A673 (cell line): ENCODE measurements at regions not wholly inside any gene's neighbourhood (a gene's known extent, or its start where the extent isn't known, plus 50 kb on each side); places are given as distances from the start of the nearest gene placed in this dataset.

Experiments used
- BruUV-seq: library from RNA; stranded (reverse); fragments of 400-500 nt; replicated peaks from 2 replicates; lab custom pipeline; 2021; lab: Mats Ljungman, UMichigan
- CTCF ChIA-PET: fragments of 300-600 bp; sonication (Branson Sonifier 250); formaldehyde crosslinking; loops from one replicate; lab custom pipeline; 2022; ENCODE audit warnings: antibody characterized with exemption; lab: Charles Lee
- POLR2A ChIA-PET: fragments of 300-600 bp; sonication (Branson Sonifier 250); formaldehyde crosslinking; loops from one replicate; lab custom pipeline; 2022; ENCODE audit warnings: antibody characterized with exemption; ENCODE audit not compliant: low non-redundant PET; lab: Charles Lee
- DNase-seq: peaks from one replicate; pipeline ENCODE4 v3.0.0-alpha.2; 2015; ENCODE audit warnings: low spot score
- H3K27ac ChIP-seq: fragments of 200-600 bp; sonication (generic); 2 replicates; pipeline ENCODE4 v1.5.1; 2016; ENCODE audit warnings: mixed run types, low read depth, mild to moderate bottlenecking, mixed read lengths, antibody characterized with exemption, low read length; ENCODE audit not compliant: poor library complexity, severe bottlenecking
- H3K27me3 ChIP-seq: fragments of 200-600 bp; sonication (generic); replicated peaks from 2 replicates; pipeline ENCODE4 v1.6.1; 2017; ENCODE audit warnings: mixed run types, low read depth, mild to moderate bottlenecking, mixed read lengths, antibody characterized with exemption, low read length; ENCODE audit not compliant: insufficient read depth, poor library complexity
- H3K36me3 ChIP-seq: fragments of 200-600 bp; sonication (generic); 2 replicates; pipeline ENCODE4 v1.6.1; 2016; ENCODE audit warnings: mixed run types, mild to moderate bottlenecking, mixed read lengths, antibody characterized with exemption, low read length; ENCODE audit not compliant: insufficient read depth, poor library complexity, severe bottlenecking
- H3K4me1 ChIP-seq: fragments of 200-600 bp; sonication (generic); 2 replicates; pipeline ENCODE4 v1.6.1; 2017; ENCODE audit warnings: mixed run types, mild to moderate bottlenecking, mixed read lengths, antibody characterized with exemption, low read length; ENCODE audit not compliant: insufficient read depth, poor library complexity, severe bottlenecking
- H3K4me3 ChIP-seq: fragments of 200-600 bp; sonication (generic); 2 replicates; pipeline ENCODE4 v1.5.1; 2016; ENCODE audit warnings: low read depth, mixed run types, mild to moderate bottlenecking, mixed read lengths, low read length; ENCODE audit not compliant: poor library complexity, severe bottlenecking
- H3K9me3 ChIP-seq: fragments of 200-600 bp; sonication (generic); 2 replicates; pipeline ENCODE4 v1.6.1; 2016; ENCODE audit warnings: mixed run types, low read depth, mild to moderate bottlenecking, mixed read lengths, antibody characterized with exemption, low read length; ENCODE audit not compliant: poor library complexity, severe bottlenecking
- CTCF ChIP-seq: fragments of 300-800, 200-600 bp; sonication (generic); conservative IDR thresholded peaks from 2 replicates; pipeline ENCODE4 v1.5.1; 2017; ENCODE audit warnings: low read depth, mild to moderate bottlenecking, antibody characterized with exemption, low read length, moderate library complexity, mixed read lengths
- EZH2 ChIP-seq: fragments of 200-600 bp; sonication (generic); IDR thresholded peaks from 2 replicates; pipeline ENCODE4 v1.6.1; 2017; ENCODE audit warnings: borderline replicate concordance, low read depth, mild to moderate bottlenecking, mixed read lengths, antibody characterized with exemption, low read length; ENCODE audit not compliant: poor library complexity, severe bottlenecking
- intact Hi-C: fragments of 100-400 bp; cut with micrococcal nuclease; formaldehyde crosslinking; loops from one replicate; pipeline ENCODE4 v1.10.0; 2022; ENCODE audit not compliant: unreplicated experiment

- Histone ChIP-seq H3K4me1 (peaks cover 5% of the 10 kb centered on the region), H3K4me3 (no peak overlapping the region), H3K36me3 (no peaks in the 10 kb centered on the region), H3K9me3 (peaks cover 6% of the 10 kb centered on the region), H3K27ac (no peak overlapping the region), H3K27me3 (no peaks in the 10 kb centered on the region)
- TF ChIP-seq EZH2 (no peak), CTCF (no peak)
- intact Hi-C loops = no loop called here
- POLR2A ChIA-PET = no interaction called here
- no peak for DNase-seq
- CTCF ChIA-PET = no interaction called here
- no TSS peak for BruUV-seq
These were observed 271.2 kb upstream of the RPL38 start for GRCh38 chr17:73932216-73932749.

- BruUV-seq = no TSS peak
- no peaks in the 10 kb centered on the region for H3K36me3 ChIP-seq
- H3K4me3 ChIP-seq = no peak overlapping the region
- H3K27ac ChIP-seq = no peak overlapping the region
- ChIA-PET POLR2A (no interaction called here), CTCF (no interaction called here)
- no peak for DNase-seq
- H3K9me3 ChIP-seq = no peaks in the 10 kb centered on the region
- no peaks in the 10 kb centered on the region for H3K27me3 ChIP-seq
- intact Hi-C loops = no loop called here
- TF ChIP-seq CTCF (no peak), EZH2 (no peak)
- peaks cover 5% of the 10 kb centered on the region for H3K4me1 ChIP-seq
These were observed 270.2 kb upstream of the RPL38 start for GRCh38 chr17:73933164-73933766.

DNA sequence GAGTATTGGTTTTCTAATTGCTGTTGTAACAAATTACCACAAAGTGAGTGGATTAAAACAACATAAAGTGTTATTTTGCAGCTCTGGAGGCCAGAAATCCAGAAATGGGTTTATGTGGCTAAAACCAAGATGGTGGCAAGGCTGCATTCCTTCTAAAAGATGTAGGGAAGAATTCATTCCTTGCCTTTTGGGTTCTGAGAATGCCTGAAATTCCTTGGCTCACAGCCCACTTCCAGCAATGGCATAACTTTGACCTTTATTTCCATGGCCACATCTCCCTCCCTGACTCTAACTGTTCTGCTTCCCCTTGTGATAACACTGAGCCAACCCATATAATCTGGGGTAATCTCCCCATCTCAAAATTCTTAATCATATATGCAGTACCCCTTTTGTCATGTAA is 269.6 kb upstream of the RPL38 start:
- peaks cover 5% of the 10 kb centered on the region for H3K4me1 ChIP-seq
- H3K4me3 ChIP-seq = no peak overlapping the region
- BruUV-seq = no TSS peak
- no peaks in the 10 kb centered on the region for H3K27me3 ChIP-seq
- H3K9me3 ChIP-seq = no peaks in the 10 kb centered on the region
- CTCF ChIA-PET = no interaction called here
- H3K36me3 ChIP-seq = no peaks in the 10 kb centered on the region
- POLR2A ChIA-PET = no interaction called here
- intact Hi-C loops = no loop called here
- DNase-seq = no peak
- no peak overlapping the region for H3K27ac ChIP-seq
- TF ChIP-seq EZH2 (no peak), CTCF (no peak)
